HG03103 (cell line): ENCODE measurements at regions not wholly inside any gene's neighbourhood (a gene's known extent, or its start where the extent isn't known, plus 50 kb on each side); places are given as distances from the start of the nearest gene placed in this dataset.
"Not testable (repeated sequence)": the region's sequence is repeated elsewhere in the genome, so short reads cannot be mapped to it uniquely, and the experiment has no call there.

Source experiments
- ATAC-seq: cut with Tn5 transposase; IDR thresholded peaks from one replicate; pipeline ENCODE4 v1.9.1; 2021; ENCODE audit warnings: low read depth; ENCODE audit not compliant: unreplicated experiment

DNA sequence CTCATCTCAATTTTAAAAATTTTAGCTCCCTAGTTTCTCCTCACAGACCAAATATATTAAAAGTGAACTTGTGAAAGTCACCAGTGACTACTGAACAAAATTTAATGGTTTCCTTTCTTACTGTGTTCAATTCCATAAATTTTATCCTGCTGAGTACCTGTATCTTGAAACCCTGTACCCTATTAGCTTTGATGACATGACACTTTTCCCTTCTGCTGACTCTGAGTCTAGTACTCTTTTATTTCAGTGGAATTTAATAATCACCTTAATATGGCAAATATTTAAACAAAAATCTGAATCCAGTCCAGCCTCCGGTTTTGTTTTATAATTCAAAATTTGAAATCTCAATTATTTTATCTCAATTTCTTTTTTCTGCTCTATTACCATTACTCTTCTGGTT is 203.1 kb upstream of the NUDT6 start:
- no peak for ATAC-seq

DNA sequence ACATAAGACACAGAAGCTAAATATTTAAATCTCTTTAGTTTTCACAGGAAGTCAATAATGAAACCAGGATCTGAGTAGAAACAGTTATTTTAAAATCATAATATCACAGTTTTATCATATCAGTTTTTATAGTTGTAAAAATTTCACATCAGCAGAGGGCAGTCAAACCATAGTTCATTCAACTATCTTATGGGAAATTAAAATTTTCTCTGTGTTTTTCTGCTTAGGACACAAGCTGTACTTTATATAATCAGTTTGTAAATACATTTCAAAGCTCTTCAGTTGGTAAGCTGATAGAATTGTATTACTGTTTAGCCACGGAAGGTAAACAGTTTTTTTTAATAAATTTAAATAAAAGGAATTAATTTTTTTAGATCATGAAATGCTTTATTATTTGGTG is 204.8 kb upstream of the NUDT6 start:
- ATAC-seq = no peak

GRCh38 chr4:123127875-123128274 is 205.5 kb upstream of the NUDT6 start:
- ATAC-seq = no peak

- peak; percentile 76 for ATAC-seq
These were observed 211.1 kb upstream of the NUDT6 start for GRCh38 chr4:123133397-123134050.

- no peak for ATAC-seq
These were observed 222.2 kb upstream of the NUDT6 start for GRCh38 chr4:123144616-123145015.

- no peak for ATAC-seq
These were observed 236.2 kb upstream of the NUDT6 start for GRCh38 chr4:123158576-123158975.

DNA sequence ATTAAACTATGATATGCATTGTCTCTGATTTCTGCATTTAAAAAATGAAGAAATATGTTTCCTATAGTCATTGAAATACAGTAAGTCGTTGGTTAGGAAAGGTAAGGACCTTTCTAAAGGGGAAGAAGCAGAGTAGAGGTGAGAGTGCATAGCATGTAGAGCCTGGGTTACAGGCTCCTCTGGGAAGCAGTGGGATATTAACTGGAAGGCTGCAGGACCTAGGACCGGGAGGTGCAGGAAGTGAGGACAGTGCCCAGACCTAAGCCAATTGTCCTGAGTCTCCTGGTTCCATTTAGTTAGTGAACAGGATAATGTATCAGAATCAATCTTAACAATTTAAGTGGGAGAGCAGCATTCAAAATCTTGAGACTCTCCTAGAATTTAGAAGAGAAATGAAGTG is 237.1 kb upstream of the NUDT6 start:
- no peak for ATAC-seq

DNA sequence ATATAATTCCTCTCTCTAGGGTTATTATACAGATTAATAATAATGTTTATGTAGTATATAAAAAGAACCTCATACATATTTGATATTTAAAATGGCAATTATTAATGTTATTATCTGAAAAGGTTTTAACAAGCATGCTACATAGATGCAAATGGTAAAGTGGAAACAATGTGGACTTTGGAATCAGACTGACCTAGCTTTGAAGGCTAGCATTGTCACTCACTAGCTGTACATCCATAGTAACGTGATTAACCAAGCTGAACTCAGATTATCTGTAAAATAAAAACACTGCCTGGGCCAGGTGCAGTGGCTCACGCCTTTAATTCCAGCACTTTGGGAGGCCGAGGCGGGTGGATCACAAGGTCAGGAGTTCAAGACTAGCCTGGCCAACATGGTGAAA is 233.7 kb upstream of the SPRY1 start:
- ATAC-seq = no peak

DNA sequence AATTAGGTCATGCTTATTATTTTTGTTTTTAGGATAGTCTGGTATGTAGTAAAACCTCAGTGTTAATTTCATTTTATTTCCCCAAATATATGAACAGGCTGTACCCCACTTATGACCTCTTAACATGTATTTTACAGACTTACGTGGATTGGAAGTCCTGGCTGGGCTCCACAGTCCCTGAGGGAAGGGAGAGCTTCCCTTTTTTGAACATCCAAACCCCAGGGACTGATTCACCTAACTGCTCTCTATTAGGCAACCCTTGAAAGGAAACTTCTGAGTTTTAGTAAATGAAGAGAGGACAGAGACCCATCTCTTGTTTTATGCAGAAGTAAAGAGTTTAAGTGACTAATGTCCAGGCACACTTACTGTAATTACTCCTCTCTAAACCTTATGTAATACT is 233.1 kb upstream of the SPRY1 start:
- ATAC-seq = no peak

DNA sequence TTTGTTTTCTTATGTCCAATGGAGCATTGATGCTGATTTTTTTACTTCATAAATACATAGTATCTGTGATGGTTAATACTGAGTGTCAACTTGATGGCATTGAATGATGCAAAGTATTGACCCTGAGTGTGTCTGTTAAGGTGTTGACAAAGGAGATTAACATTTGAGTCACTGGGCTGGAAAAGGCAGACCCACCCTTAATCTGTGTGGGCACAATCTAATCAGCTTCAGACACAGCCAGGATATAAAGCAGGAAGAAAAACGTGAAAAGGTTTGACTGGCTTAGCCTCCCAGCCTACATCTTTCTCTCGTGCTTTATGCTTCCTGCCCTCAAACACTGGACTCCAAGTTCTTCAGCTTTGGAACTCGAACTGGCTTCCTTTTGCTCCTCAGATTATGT is 230.6 kb upstream of the SPRY1 start:
- no peak for ATAC-seq

- no peak for ATAC-seq
These were observed 228.7 kb upstream of the SPRY1 start for GRCh38 chr4:123167931-123168330.

DNA sequence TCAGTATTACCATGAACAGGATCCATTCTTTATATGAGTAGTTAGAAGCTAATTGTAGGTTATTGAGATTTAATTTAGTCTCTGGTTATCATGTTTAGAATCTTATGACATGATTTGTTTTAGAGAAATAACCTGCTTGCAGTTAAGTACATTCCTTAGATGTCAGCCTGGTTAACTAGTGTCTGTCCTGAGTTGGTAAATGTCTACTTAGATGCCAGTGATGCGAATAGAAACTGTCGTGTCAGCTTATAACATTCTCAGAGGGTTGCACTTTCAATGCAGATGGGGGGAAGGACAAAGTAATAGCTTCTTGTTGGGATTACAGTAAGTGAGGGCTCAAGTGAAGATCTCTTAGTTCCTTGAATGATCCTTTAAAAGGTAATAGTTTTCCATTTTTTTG is 227.8 kb upstream of the SPRY1 start:
- no peak for ATAC-seq

GRCh38 chr4:123170843-123171242 is 225.8 kb upstream of the SPRY1 start:
- ATAC-seq = no peak

DNA sequence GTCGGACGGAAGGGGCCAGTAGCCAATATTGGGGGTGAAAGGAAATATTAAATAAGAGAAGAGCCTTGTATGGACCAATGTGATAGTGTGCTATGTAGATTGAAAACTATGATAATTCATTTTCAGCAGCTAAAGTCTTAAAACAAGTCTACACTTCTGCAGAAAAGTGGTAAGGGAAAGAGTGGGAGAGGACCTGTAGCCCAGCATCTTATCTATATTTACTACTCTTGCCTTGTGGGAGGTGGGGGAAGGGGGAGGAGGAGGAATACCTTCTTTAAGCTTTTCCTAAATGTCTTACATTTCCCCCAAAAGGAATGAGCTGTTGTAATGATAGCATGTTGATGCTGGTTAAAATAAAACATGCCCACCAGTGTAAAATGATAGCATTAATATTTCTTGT is 220.0 kb upstream of the SPRY1 start:
- ATAC-seq = no peak

GRCh38 chr4:123182289-123182688 is 214.3 kb upstream of the SPRY1 start:
- no peak for ATAC-seq

GRCh38 chr4:123183308-123183707 is 213.3 kb upstream of the SPRY1 start:
- ATAC-seq = no peak

DNA sequence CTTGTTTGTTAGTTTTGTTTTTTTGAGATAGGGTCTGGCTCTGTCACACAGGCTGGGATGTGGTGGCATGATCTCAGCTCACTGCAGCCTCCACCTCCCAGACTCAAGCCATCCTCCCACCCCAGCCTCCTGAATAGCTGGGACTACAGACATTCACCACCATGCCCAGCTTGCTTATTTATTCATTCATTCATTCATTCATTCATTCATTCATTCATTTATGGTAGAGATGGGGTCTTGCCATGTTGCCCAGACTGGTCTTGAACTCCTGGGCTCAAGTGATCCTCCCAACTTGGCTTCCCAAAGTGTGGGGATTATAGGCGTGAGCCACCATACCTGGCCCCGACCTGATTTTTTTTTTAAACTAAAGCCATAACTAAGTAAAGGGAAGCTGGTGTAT is 212.8 kb upstream of the SPRY1 start:
- not testable (repeated sequence) for ATAC-seq

DNA sequence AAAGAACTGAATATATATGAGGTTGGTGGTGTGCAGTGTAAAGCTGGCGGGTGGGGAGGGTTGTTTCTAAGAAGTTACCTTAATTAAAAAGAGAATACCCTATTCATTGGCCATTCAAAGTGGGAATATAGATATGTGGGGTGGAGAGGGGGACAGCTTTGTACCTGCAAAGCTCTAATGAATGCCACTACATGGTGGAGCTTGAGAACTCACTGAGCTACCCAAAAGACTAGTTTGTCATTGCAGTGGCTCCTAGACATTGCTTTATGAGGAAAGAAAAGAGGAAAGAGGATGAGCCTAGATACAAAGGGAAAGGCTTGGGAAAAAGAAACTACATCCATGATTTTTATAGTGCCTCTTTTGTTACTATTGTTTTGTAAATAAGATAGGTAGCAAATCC is 209.9 kb upstream of the SPRY1 start:
- ATAC-seq = no peak

DNA sequence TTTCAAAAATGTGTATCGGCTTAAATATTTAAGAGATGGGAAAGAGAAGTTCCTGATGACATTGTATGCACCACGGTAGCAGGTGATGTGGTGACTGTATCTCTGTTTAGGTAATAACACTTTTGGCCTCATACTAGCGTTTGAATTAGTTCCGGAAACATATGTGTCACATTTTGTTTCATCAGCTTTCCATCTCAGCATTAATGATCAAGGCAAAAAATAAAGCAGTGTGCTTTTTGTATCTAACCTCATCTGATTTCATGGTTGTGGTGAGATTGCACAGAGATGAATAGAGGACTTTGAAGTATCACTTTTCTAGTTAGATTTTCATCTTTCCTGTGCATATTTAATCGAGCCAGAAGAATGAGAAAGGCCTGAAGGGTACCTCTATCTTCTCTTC is 206.4 kb upstream of the SPRY1 start:
- no peak for ATAC-seq

DNA sequence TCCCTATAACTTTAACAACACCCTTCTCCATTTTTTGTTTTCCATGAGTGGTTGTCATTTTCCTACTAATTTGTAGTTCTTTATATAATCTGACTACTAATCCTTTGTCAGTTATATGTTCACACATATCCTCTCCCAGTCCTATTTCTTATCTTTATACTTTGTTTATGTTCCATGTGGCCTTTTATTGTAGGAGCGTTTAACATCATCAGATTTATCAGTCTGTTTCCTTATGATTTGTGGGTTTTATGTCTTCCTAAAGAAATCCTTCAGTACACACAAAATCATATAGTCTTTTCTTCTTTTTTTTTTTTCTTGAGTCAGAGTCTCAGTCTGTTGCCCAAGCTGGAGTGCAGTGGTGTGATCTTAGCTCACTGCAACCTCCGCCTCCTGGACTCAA is 204.9 kb upstream of the SPRY1 start:
- ATAC-seq = no peak

- no peak for ATAC-seq
These were observed 202.7 kb upstream of the SPRY1 start for GRCh38 chr4:123193802-123194367.

GRCh38 chr4:123198706-123199105 is 197.9 kb upstream of the SPRY1 start:
- ATAC-seq = no peak
